ENCODE measurements at regions not wholly inside any gene's neighbourhood (a gene's known extent, or its start where the extent isn't known, plus 50 kb on each side); places are given as distances from the start of the nearest gene placed in this dataset.

DNA sequence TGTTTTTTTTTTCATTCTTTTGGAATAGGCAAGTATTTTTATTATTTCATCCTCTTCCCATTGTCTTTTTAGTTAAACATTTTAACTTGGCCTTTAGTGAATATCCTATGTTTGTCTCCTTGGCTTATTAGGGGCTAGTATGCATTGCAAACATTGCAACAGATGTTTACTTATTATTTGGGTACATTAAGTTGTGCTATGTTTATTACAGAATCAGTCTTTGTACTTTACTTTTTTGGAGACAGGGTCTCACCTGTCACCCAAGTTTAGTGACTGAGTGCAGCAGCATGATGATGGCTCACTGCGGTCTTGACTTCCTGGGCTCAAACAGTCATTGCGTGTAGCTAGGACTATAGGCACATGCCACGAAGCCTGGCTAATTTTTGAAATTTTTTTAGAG, 51.1 kb upstream of the NUDT6 start:
- in situ Hi-C loops (cut with HindIII; ENCODE audit: low sequenced_read_pairs) = no loop called here
- no peak overlapping the region for H3K4me3 ChIP-seq (ENCODE audit: low read depth, low read length)
- TF ChIP-seq, protein P1, sequence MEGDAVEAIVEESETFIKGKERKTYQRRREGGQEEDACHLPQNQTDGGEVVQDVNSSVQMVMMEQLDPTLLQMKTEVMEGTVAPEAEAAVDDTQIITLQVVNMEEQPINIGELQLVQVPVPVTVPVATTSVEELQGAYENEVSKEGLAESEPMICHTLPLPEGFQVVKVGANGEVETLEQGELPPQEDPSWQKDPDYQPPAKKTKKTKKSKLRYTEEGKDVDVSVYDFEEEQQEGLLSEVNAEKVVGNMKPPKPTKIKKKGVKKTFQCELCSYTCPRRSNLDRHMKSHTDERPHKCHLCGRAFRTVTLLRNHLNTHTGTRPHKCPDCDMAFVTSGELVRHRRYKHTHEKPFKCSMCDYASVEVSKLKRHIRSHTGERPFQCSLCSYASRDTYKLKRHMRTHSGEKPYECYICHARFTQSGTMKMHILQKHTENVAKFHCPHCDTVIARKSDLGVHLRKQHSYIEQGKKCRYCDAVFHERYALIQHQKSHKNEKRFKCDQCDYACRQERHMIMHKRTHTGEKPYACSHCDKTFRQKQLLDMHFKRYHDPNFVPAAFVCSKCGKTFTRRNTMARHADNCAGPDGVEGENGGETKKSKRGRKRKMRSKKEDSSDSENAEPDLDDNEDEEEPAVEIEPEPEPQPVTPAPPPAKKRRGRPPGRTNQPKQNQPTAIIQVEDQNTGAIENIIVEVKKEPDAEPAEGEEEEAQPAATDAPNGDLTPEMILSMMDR (IDR thresholded peaks at IDR 0.05; ENCODE audit: low read depth, low read length) = no peak
- DNase-seq (ENCODE audit: low read depth, low spot score) = no peak

GRCh38 chr4:122976111-122976510, 53.7 kb upstream of the NUDT6 start:
- no peak for DNase-seq (ENCODE audit: low read depth, low spot score)
- H3K4me3 ChIP-seq (ENCODE audit: low read depth, low read length) = no peak overlapping the region
- in situ Hi-C loops (cut with HindIII; ENCODE audit: low sequenced_read_pairs) = no loop called here
- TF ChIP-seq, protein P1 (IDR thresholded peaks at IDR 0.05; ENCODE audit: low read depth, low read length) = no peak

DNA sequence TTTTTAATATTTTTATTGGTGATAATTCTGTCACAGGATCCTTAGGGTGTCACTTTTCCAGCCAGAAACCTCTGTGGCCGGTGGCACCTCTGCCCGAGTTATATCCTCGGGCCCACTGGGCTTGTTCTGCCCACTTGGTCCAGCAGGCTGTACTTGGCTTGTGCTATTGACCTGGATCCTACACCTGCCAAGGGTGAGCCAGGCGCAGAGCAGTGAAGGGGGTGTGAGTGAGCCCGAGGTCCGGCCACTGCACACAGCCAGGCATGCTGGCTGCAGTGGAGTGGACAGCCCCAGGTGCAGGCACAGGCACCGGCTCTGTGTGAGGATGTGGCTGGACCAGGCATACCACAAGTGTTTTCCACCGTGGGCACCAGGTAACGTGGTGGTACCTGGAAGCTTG, 54.7 kb upstream of the NUDT6 start:
- DNase-seq (ENCODE audit: low read depth, low spot score) = no peak
- TF ChIP-seq, protein P1 (IDR thresholded peaks at IDR 0.05; ENCODE audit: low read depth, low read length) = no peak
- in situ Hi-C loops (cut with HindIII; ENCODE audit: low sequenced_read_pairs) = no loop called here

DNA sequence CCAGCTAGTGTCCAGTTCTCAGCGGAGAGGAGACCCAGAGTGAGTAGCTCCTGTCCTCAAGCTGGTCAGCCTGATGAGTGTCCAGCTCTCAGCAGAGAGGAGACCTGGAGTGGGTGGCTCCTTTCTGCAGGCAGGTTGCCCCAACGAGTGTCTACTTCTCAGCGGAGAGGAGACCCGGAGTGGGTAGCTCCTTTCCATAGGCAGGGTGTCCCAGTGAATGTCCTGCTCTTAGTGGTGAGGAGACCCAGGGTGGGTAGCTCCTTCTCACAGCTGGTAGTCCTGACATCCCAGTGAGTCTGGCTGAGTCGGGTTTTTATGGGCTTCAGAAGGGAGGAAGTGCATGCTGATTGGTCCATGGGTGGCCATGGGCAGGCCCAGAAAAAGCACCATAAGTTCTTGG, 55.7 kb upstream of the NUDT6 start:
- TF ChIP-seq, protein P1 (IDR thresholded peaks at IDR 0.05; ENCODE audit: low read depth, low read length) = no peak
- H3K4me3 ChIP-seq (ENCODE audit: low read depth, low read length) = no peak overlapping the region
- no peak for DNase-seq (ENCODE audit: low read depth, low spot score)
- in situ Hi-C loops (cut with HindIII; ENCODE audit: low sequenced_read_pairs) = no loop called here

More for the DNA sequence above, 54.7 kb upstream of the NUDT6 start:
- H3K4me3 ChIP-seq (ENCODE audit: low read depth, low read length) = no peak overlapping the region

DNA sequence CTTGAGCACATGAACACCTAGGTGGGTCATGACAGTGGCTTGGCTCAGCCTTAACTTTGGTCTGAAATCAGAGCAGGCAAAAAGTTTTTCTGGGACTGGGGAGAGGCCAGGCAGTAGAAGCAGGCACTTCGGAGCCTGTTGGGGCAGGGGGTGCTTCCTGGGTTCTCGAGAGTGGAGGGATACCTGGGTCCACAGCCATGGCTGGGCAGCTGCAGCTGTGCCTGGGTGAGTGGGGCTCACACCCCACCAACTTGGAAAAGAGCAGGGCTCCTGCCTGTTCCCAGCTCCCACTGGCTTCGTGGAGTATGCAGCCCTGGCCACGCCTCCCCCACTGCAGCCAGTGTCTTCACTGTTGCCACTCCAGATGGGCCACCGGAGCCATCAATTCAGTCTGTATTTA, 56.4 kb upstream of the NUDT6 start:
- in situ Hi-C loops (cut with HindIII; ENCODE audit: low sequenced_read_pairs) = no loop called here
- TF ChIP-seq, protein P1 (IDR thresholded peaks at IDR 0.05; ENCODE audit: low read depth, low read length) = no peak
- no peak for DNase-seq (ENCODE audit: low read depth, low spot score)
- no peak overlapping the region for H3K4me3 ChIP-seq (ENCODE audit: low read depth, low read length)

DNA sequence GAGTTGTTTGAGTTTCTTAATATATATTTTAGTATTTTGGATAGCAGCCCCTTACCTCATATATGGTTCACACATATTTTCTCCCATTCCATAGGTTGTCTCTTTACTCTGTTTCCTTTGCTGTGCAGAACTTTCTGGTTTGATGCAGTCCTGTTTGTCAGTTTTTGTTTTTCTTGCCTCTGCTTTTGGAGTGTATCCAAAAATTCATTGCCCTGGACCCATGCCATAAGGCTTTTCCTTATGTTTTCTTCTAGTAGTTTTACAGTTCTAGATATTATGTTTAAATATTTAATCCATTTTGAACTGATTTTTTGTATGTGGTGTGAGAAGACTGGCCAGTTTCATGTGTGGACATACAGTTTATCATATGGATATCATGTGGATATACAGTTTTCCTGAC, 58.5 kb upstream of the NUDT6 start:
- H3K4me3 ChIP-seq (ENCODE audit: low read depth, low read length) = no peak overlapping the region
- in situ Hi-C loops (cut with HindIII; ENCODE audit: low sequenced_read_pairs) = no loop called here
- no peak for DNase-seq (ENCODE audit: low read depth, low spot score)
- TF ChIP-seq, protein P1 (IDR thresholded peaks at IDR 0.05; ENCODE audit: low read depth, low read length) = no peak

GRCh38 chr4:122988696-122989095, 66.3 kb upstream of the NUDT6 start:
- TF ChIP-seq, protein P1 (IDR thresholded peaks at IDR 0.05; ENCODE audit: low read depth, low read length) = no peak

More at GRCh38 chr4:122988696-122989095, 66.3 kb upstream of the NUDT6 start:
- in situ Hi-C loops (cut with HindIII; ENCODE audit: low sequenced_read_pairs) = no loop called here
- H3K4me3 ChIP-seq (ENCODE audit: low read depth, low read length) = no peak overlapping the region
- DNase-seq (ENCODE audit: low read depth, low spot score) = no peak

Measured in astrocyte of the spinal cord (primary cell).